Ramos (cell line): ENCODE measurements at regions not wholly inside any gene's neighbourhood (a gene's known extent, or its start where the extent isn't known, plus 50 kb on each side); places are given as distances from the start of the nearest gene placed in this dataset.
"Not testable (repeated sequence)": the region's sequence is repeated elsewhere in the genome, so short reads cannot be mapped to it uniquely, and the experiment has no call there.

Experiments used
- in situ Hi-C: fragments of 300-500 bp; cut with MboI; formaldehyde crosslinking; loops from one replicate; pipeline ENCODE4 v1.14.3; 2022; ENCODE audit warnings: low sequenced_read_pairs; ENCODE audit not compliant: unreplicated experiment

DNA sequence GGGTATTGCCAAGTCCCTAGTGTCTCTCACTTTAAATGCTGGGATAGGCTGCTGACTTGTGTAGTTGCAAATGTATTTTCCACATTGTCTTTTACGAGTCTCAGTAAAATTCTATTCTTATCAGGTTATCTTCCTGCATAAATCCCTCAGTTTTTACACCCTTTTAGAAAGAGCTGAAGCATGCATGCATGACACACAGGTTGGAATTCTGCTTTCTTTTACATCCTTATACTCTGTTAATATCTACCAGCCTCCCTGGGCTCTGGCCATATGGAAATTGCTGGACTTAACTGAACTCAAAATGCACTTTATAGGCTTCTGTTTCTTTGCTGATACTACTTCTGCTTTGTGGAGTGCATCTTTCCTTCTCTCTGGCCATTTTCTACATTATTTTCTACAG, 477.4 kb downstream of the FRK start:
- in situ Hi-C loops = no loop called here

- in situ Hi-C loops = no loop called here
Observed at GRCh38 chr6:115582386-115582785, 478.3 kb downstream of the FRK start.

DNA sequence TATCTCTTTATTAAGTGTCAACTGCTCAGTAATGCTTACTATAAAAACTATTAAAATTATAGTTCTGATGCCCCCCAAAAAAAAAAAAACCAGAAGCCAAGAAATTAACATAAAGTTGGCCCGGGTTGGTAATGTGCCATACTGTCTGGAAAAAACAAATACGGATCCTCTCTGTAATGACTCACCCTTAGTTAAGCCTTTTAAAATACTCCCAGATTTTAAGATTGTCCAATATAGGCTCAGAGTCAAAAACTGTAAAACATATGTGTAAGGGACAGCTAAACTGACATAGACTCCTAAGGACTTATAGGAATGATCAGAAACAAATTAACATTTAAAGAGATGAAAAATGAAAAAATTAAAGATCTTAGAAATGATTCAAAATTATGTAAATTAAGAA, 481.1 kb downstream of the FRK start:
- in situ Hi-C loops = not testable (repeated sequence)

DNA sequence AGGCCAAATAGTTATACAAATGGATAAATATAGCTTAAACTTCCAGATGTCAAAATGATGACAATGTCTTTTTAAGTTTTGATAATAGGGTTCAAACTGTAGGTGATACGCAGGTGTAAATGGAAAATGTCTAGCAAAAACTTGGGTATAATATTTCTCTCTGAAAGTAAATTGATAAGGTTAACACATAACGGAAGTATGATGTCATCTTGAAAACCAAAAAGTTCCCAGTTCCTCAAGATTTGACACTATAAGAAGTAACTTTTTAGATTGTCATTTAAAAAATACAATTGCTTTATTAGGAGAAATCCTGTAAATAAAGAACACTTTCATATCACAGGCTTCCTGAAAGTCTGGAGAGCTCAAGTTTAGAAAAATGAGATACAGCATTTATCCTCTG, 483.4 kb downstream of the FRK start:
- in situ Hi-C loops = no loop called here

DNA sequence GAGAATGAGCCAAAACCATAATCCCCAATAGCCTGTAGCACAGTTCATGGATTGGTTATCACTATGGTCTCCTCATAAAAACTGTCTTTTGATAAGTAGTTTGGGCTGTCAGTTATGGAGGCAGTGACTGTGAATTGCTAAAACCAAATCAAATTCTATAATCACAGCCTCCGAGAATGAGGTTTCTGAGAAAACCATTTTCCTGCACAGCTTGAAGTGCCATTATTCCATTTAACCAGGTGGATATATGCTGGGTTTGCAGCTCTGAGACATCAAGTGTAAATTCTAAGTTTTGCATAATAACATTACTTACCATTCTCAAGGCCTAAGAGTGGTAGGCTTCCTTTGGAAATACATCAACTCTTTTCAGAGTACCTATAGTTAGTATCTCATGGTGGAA, 485.4 kb downstream of the FRK start:
- in situ Hi-C loops = no loop called here

- in situ Hi-C loops = no loop called here
Observed at GRCh38 chr6:115573861-115574260, 486.8 kb downstream of the FRK start.

DNA sequence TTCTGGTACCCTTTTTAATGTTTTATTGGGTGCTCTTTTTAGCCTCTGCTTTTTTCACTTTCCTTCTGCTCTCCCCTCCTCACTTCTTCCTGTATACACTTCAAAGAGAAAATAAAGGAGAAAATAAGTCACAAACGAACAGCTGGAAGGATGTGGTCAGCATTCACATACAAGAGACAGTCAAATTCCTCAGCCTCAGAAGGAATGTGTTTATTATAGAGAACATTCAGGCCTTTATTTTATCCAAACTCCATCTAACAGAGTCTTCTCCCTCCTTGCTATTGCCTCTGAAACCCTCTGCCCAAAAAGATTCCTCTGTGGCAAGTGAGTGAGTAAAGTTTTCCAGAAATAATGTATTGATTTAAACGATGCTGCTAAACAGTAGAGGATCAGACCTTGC, 490.4 kb downstream of the FRK start:
- in situ Hi-C loops = no loop called here

DNA sequence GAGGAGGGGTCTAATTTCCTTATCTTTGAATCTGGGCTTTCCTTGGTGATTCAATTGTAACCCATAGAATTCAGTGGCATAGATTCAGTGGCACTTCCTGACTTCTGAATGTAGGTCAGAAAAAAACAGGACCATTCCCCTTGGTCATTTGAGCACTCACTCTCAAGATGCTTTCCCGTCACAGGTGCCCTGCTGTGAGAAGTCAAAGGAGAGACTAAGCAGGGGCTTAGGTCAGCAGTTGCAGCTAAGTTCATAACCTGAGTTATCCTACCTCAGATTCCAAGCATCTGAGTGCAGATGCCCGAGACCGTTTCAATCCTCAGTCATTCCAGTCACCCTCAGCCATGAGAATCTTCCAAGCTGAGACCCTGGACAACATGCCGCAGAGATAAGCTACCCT, 506.6 kb downstream of the FRK start:
- in situ Hi-C loops = no loop called here

- in situ Hi-C loops = no loop called here
Observed at GRCh38 chr6:115551527-115551926, 509.2 kb downstream of the FRK start.

- in situ Hi-C loops = no loop called here
Observed at GRCh38 chr6:115545672-115545986, 515.1 kb downstream of the FRK start.

GRCh38 chr6:115544765-115545671, 515.7 kb downstream of the FRK start:
- in situ Hi-C loops = no loop called here

DNA sequence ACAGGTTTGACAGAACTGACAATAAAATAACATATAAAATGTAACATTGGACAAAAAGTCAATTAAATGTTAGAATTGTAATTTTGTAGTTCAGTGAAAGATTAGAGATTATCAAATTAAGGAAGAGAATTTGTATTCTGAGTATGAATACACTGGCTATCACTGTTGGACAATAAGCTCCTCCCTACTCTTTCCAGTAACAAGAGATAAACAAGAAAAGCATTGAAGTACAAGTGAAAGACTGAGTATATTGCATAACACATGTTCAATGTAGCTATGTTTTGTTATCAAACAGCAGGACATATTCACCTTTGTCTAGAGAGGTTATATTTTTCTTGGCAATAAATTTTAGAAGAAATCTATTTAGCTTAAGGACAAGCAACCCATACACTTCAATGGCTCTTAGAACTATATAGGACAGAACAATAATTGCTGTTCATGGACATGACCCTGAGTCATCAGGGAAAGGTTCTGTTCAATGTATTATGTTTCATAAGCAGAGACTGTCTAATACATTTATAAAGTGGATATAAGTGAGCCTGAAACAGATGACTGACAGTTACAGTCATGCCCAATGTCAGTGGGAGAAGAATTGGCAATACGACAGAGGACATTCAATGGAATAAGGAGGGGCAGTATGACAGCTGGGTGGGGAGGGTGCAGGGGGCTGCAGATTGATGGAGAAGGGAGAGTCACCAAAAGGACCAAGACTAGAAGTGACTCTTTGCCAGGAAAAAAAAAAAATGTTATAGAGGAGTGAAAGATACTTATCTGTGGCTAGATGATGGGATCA, 520.4 kb downstream of the FRK start:
- in situ Hi-C loops = no loop called here

GRCh38 chr6:115539531-115539930, 521.2 kb downstream of the FRK start:
- in situ Hi-C loops = no loop called here

DNA sequence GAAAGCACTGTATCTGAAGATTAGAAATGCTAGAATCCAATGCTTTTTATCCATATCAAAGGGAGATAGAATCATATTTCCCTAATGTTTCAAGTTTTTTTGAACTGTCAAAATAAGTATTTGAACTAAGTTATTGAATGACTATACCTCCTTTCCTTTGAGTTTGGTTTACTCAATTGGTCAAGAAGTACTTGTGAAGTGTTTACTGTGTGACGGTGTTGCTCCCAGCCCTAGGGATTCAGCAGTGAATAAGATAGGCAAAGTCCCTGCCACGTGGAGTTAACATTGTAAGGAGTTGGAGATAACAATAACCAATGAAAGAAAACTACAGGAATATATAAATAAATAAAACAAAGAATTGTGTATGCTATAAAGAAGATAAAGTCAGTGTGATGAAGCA, 535.9 kb downstream of the FRK start:
- in situ Hi-C loops = no loop called here

DNA sequence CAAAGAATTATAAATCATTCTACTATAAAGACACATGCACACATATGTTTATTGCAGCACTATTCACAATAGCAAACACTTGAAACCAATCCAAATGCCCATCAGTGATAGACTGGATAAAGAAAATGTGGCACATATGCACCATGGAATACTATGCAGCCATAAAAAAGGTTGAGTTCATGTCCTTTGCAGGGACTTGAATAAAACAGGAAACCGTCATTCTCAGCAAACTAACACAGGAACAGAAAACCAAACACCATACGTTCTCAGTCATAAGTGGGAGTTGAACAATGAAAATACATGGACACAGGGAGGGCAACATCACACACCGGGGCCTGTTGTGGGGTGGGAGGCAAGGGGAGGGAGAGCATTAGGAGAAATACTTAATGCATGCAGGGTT, 538.9 kb downstream of the FRK start:
- in situ Hi-C loops = not testable (repeated sequence)

- in situ Hi-C loops = no loop called here
Observed at GRCh38 chr6:115514656-115515055, 546.0 kb downstream of the FRK start.

DNA sequence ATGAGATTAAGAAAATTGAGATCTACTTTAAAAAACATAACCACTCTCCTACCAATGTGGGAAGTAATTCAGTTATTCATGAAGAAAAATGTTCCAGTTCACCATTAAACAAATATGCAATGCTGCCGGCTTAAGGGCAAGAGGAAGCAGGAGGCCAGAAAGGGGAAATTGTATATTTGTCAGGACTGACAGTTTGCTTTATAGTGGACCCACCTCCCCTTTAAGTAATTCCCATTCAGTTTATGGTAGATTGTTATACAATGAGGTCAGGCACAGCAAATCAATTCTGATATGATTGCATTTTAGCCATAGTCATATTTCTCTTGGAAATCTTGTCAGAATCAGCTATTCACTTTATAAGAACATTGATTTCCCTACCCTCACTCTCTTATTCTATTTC, 547.8 kb downstream of the FRK start:
- in situ Hi-C loops = no loop called here

DNA sequence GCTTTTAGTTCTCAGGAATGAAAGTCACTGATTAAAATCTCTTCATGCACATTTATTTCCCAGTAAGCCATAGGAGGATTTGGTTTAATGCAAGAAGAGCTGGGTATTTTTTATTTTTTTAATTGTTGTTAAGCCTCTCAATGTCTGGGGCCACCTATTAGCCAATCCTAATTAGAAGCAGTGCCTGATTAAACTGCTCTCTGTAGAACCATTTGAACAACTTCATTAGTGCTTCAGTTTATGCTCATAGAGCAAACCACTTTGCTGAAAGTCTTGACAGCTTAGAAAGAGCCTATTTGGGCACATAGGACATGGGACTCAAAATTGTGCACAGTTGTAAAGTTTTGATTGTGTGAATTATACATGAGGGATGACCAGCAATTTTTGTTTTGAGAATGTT, 548.9 kb downstream of the FRK start:
- in situ Hi-C loops = no loop called here

DNA sequence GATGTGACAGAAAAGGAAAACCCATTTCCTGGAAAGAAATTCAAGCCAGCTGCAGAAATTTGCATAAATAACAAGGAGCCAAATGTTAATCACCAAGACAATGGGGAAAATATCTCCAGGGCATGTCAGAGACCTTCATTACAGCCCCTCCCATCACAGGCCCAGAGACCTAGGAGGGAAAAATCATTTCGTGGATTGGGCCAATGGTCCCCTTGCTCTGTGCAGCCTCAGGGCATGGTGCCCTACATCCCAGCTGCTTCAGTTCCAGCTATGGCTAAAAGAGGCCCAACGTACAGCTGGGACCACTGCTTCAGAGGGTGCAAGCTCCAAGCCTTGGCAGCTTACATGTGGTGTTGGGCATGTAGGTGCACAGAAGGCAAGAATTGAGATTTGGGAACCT, 558.3 kb downstream of the FRK start:
- in situ Hi-C loops = not testable (repeated sequence)

GRCh38 chr6:115495184-115495583, 565.5 kb downstream of the FRK start:
- in situ Hi-C loops = no loop called here

DNA sequence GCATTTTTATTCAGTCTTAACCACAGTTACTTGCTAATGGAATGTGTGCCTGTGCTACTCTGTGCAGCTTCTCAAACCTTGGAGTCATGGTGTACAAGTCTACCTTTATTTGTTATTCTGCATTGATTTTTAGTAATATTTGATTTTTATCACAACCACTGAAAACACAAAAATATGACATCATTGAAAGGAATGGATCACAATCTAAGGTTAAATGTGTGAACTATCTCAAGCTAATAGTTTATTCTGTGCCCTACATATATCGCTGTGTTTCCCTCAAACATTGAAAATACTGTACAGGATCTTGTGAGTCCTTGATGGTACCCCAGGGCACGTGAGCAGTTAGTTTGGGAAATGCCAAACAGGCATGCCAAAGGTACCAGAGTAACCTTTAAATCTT, 573.4 kb downstream of the FRK start:
- in situ Hi-C loops = no loop called here

DNA sequence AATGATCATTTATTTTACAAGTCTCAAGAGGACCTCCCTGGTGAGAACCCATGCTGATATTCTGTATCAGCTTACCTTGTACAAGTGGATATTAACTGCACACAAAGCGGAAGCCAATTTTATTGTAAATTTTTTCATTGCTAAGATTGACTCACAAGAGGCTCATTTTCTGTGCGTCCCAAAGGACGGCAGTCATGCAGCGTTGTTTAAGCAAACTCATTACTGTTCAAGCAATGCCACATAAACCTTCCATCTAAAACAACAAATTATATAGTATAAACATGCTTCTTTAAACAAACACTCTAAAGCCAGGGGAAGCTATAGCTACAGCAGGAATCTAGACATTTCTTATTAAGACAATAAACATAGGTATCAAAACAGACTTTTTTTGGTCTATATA, 575.3 kb downstream of the FRK start:
- in situ Hi-C loops = no loop called here
